GM12864 (cell line): ENCODE measurements at regions not wholly inside any gene's neighbourhood (a gene's known extent, or its start where the extent isn't known, plus 50 kb on each side); places are given as distances from the start of the nearest gene placed in this dataset.

Experiments used
- DNase-seq: peaks from one replicate; pipeline ENCODE4 v3.0.0-alpha.2; 2011; ENCODE audit warnings: low read depth
- H3K4me3 ChIP-seq: 2 replicates; pipeline ENCODE4 v1.5.1; 2011; ENCODE audit warnings: mild to moderate bottlenecking, low read depth, low read length, control low read depth
- TF ChIP-seq, protein P1 (sequence below): IDR thresholded peaks from 2 replicates; pipeline ENCODE4 v1.5.1; 2011; ENCODE audit warnings: low read depth, mild to moderate bottlenecking, moderate library complexity, low read length, control low read depth, inconsistent platforms; ENCODE audit errors: missing control alignments

DNA sequence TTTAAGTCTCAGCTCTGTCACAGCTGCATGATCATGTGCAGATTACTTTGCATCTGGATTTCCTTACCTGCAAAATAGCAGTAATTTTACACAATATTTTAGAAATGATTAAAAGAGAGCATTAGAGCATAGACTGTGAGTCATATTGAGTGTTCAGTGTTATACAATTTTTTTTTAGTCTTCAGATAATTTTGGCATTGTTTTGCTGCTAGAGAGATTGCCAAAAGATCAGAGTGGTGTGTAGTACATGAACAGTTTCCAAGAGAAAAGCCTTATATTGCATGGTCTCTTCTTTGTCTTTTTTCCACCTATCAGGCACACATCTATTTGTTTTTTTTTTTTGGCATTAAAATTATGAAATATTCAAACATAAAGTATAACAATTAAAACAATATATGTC is 209.6 kb upstream of the TLL1 start:
- DNase-seq, result no peak
- H3K4me3 ChIP-seq, result no peak overlapping the region
- TF ChIP-seq, protein P1, sequence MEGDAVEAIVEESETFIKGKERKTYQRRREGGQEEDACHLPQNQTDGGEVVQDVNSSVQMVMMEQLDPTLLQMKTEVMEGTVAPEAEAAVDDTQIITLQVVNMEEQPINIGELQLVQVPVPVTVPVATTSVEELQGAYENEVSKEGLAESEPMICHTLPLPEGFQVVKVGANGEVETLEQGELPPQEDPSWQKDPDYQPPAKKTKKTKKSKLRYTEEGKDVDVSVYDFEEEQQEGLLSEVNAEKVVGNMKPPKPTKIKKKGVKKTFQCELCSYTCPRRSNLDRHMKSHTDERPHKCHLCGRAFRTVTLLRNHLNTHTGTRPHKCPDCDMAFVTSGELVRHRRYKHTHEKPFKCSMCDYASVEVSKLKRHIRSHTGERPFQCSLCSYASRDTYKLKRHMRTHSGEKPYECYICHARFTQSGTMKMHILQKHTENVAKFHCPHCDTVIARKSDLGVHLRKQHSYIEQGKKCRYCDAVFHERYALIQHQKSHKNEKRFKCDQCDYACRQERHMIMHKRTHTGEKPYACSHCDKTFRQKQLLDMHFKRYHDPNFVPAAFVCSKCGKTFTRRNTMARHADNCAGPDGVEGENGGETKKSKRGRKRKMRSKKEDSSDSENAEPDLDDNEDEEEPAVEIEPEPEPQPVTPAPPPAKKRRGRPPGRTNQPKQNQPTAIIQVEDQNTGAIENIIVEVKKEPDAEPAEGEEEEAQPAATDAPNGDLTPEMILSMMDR, result no peak

DNA sequence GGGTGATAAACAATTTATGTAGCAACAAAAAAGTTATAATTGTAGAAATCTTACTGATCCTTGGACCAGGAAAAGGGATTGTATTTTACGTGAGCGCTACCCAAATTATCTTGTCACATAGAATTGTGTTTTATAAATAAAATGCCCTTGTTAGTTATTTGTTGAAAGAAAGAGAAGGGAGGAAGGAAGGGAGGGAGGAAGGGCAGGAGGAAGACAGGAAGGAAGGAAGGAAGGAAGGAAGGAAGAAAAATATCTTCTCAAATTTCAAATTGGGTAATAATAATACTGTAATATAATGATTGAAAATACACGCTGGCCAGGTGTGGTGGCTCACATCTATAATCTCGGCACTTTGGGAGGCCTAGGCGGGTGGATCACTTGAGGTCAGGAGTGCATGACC is 206.2 kb upstream of the TLL1 start:
- TF ChIP-seq, protein P1, result no peak
- no peak for DNase-seq
- no peak overlapping the region for H3K4me3 ChIP-seq

DNA sequence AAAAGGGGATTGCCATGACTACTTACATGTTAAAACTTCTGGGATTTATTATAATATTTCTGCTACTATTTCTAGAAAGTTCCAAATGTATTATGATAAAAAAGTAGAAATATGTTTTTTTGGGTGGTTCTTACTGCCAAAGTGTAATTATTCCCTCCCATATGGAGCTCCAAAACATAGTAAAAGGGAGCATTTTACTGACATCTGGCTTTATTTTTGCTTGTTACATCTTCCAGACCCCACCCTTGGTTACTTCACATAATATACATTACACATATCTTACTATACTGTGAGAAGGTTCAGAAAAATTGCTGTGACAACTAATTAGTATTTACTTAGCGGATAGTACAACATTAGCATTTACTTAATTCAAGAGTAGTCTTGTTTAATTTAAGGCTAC is 205.1 kb upstream of the TLL1 start:
- TF ChIP-seq, protein P1, result no peak
- no peak for DNase-seq
- H3K4me3 ChIP-seq, result no peak overlapping the region

DNA sequence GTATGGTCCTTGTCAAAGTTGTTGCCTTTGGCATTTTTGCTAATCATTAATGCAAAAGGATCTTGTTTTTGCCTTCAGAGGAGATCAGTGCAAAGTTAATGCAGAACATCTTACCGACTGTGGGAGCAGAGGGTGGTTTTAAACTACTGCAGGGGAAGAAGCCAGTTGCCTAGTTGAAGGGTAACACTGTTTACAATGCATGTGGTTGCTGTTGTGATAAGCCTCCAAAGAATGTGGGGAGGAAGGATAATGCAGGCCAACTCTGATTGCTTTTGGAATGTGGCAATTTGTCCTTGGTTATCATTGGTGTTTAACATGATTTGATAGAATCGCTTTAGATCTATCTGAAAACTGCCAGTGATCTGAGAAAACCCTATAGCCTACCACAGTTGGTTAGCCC is 204.3 kb upstream of the TLL1 start:
- TF ChIP-seq, protein P1, result no peak
- H3K4me3 ChIP-seq, result no peak overlapping the region
- DNase-seq, result no peak

DNA sequence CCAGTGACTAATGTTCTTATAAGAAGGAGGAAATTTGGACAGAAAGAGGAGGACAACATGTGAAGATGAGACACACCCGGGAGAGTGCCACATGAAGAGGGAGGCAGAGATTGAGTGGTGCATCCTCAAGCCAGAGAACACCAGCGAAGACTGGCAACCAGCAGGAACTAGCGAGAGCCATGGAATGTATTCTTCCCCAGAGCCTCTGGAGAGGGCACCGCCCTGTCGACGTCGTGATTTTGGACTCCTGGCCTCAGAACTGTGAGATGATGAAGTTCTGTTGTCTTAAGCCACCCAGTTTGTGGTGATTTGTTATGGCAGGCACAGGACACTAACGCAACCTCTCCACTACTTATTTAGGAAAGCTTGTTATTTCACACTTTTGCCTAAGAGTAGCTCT is 196.0 kb upstream of the TLL1 start:
- TF ChIP-seq, protein P1, result no peak
- no peak for DNase-seq
- no peak overlapping the region for H3K4me3 ChIP-seq

DNA sequence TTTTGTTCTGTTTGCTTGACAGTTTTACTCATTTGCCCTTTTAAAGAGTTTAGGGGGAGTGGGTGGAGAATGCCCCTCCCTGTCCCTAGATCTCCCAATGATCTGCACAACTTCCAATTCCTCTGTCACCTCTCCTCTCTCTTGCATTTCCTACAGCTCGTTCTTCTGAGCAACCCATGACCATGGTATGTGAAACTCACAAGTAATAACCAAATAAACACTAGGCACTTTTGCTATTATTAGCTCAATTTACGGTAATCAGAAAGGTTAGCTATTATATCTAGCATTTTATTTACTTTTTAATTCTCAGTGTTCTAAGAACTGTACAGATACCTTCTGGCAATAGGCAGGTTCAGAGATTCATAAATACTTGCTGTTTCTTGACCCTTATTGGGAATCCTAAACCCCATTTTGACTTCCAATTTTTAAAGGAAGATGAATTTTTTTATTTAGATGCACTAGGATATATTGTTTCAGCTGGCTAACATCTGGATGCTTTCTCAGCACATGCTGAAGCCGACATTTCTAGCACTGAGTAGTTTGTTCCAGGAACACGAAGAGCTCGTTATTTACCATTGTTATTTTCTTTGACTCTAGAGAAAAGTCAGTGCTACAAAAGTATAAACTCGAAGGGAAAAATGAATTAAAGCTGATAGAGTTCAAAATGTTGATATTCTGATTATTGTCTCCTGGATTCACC is 194.7 kb upstream of the TLL1 start:
- TF ChIP-seq, protein P1, result no peak
- no peak overlapping the region for H3K4me3 ChIP-seq
- no peak for DNase-seq

DNA sequence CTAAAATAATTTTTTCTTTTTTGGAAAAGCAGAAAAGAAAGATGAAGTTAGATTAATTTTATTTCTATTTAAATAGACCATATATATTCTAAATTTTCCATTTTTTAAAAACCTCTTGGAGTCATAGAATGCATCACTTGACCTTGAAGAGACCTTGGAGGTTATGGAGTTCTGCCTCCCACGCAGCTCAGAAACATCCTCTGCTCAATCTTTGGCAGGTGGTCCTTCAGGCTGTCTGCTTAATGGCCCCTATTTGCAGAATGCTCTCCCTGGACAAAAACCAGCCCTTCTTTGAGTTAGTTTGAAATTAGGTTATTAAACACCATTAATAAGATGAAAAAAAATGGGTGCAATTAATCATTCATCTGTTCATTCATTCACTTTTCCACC is 194.1 kb upstream of the TLL1 start:
- H3K4me3 ChIP-seq, result no peak overlapping the region
- DNase-seq, result no peak
- TF ChIP-seq, protein P1, result no peak
